Activated naive CD4-positive, alpha-beta T cell treated with anti-CD3 and anti-CD28 coated beads, Interleukin-2, amount 10 ng/mL, durations not matched to agents 7 days and 5 days (primary cell): ENCODE measurements at regions not wholly inside any gene's neighbourhood (a gene's known extent, or its start where the extent isn't known, plus 50 kb on each side); places are given as distances from the start of the nearest gene placed in this dataset.
"Not testable (repeated sequence)": the region's sequence is repeated elsewhere in the genome, so short reads cannot be mapped to it uniquely, and the experiment has no call there.

Source experiments
- CTCF ChIA-PET: fragments of 350-600 bp; sonication (Branson Sonifier 250); formaldehyde crosslinking; loops from one replicate; lab custom pipeline; 2021; ENCODE audit warnings: antibody characterized with exemption; lab: Charles Lee
- DNase-seq: peaks from one replicate; pipeline ENCODE4 v3.0.0-alpha.2; 2020
- H3K27ac Mint-ChIP-seq: one replicate; pipeline ENCODE4 v1.8.0; 2021; ENCODE audit warnings: mild to moderate bottlenecking, moderate library complexity, mixed read lengths
- H3K27me3 Mint-ChIP-seq: one replicate; pipeline ENCODE4 v1.8.0; 2021; ENCODE audit warnings: mild to moderate bottlenecking, mixed read lengths
- H3K36me3 Mint-ChIP-seq: one replicate; pipeline ENCODE4 v1.8.0; 2021; ENCODE audit warnings: mixed read lengths
- H3K4me1 Mint-ChIP-seq: one replicate; pipeline ENCODE4 v1.8.0; 2021; ENCODE audit warnings: mixed read lengths
- H3K4me3 Mint-ChIP-seq: one replicate; pipeline ENCODE4 v1.8.0; 2021; ENCODE audit warnings: mild to moderate bottlenecking, moderate library complexity, mixed read lengths
- H3K9me3 Mint-ChIP-seq: one replicate; pipeline ENCODE4 v1.8.0; 2021; ENCODE audit warnings: mixed read lengths

GRCh38 chr3:137524751-137525150, 239.4 kb upstream of the SOX14 start:
- Mint-ChIP-seq H3K27me3 (no peaks in the 10 kb centered on the region), H3K36me3 (no peaks in the 10 kb centered on the region), H3K4me3 (no peak overlapping the region), H3K4me1 (no peaks in the 10 kb centered on the region), H3K27ac (no peak overlapping the region), H3K9me3 (no peaks in the 10 kb centered on the region)
- CTCF ChIA-PET = no interaction called here
- DNase-seq = no peak

- Mint-ChIP-seq H3K27me3 (no peaks in the 10 kb centered on the region), H3K27ac (no peak overlapping the region), H3K4me1 (no peaks in the 10 kb centered on the region), H3K36me3 (no peaks in the 10 kb centered on the region), H3K4me3 (no peak overlapping the region), H3K9me3 (no peaks in the 10 kb centered on the region)
- DNase-seq = no peak
- CTCF ChIA-PET = no interaction called here
Measured at GRCh38 chr3:137525471-137525870, 238.6 kb upstream of the SOX14 start.

- Mint-ChIP-seq H3K27ac (no peak overlapping the region), H3K9me3 (peaks cover 5% of the 10 kb centered on the region), H3K27me3 (no peaks in the 10 kb centered on the region), H3K4me1 (no peaks in the 10 kb centered on the region), H3K36me3 (no peaks in the 10 kb centered on the region), H3K4me3 (no peak overlapping the region)
- CTCF ChIA-PET = no interaction called here
- DNase-seq = no peak
Measured at GRCh38 chr3:137542049-137542448, 222.1 kb upstream of the SOX14 start.

- H3K9me3 Mint-ChIP-seq = peaks cover 6% of the 10 kb centered on the region
Measured at GRCh38 chr3:137554242-137554641, 209.9 kb upstream of the SOX14 start.

GRCh38 chr3:137568880-137569279, 195.2 kb upstream of the SOX14 start:
- Mint-ChIP-seq H3K4me3 (no peak overlapping the region), H3K36me3 (no peaks in the 10 kb centered on the region)

More at GRCh38 chr3:137554242-137554641, 209.9 kb upstream of the SOX14 start:
- CTCF ChIA-PET = no interaction called here
- Mint-ChIP-seq H3K36me3 (no peaks in the 10 kb centered on the region), H3K4me3 (no peak overlapping the region), H3K4me1 (no peaks in the 10 kb centered on the region), H3K27ac (no peak overlapping the region), H3K27me3 (no peaks in the 10 kb centered on the region)
- no peak for DNase-seq

GRCh38 chr3:137572931-137573330, 191.2 kb upstream of the SOX14 start:
- CTCF ChIA-PET = no interaction called here
- Mint-ChIP-seq H3K4me3 (no peak overlapping the region), H3K4me1 (no peaks in the 10 kb centered on the region), H3K27me3 (no peaks in the 10 kb centered on the region), H3K27ac (no peak overlapping the region), H3K36me3 (no peaks in the 10 kb centered on the region), H3K9me3 (no peaks in the 10 kb centered on the region)
- no peak for DNase-seq

More at GRCh38 chr3:137568880-137569279, 195.2 kb upstream of the SOX14 start:
- Mint-ChIP-seq H3K27ac (no peak overlapping the region), H3K27me3 (no peaks in the 10 kb centered on the region), H3K4me1 (no peaks in the 10 kb centered on the region), H3K9me3 (no peaks in the 10 kb centered on the region)
- DNase-seq = no peak
- CTCF ChIA-PET = no interaction called here

- Mint-ChIP-seq H3K27ac (no peak overlapping the region), H3K27me3 (no peaks in the 10 kb centered on the region), H3K9me3 (no peaks in the 10 kb centered on the region), H3K4me3 (no peak overlapping the region), H3K4me1 (no peaks in the 10 kb centered on the region), H3K36me3 (no peaks in the 10 kb centered on the region)
- CTCF ChIA-PET = no interaction called here
- DNase-seq = no peak
Measured at GRCh38 chr3:137582484-137582883, 181.6 kb upstream of the SOX14 start.

- Mint-ChIP-seq H3K4me3 (no peak overlapping the region), H3K36me3 (no peaks in the 10 kb centered on the region), H3K27ac (no peak overlapping the region), H3K27me3 (no peaks in the 10 kb centered on the region), H3K4me1 (no peaks in the 10 kb centered on the region), H3K9me3 (peaks cover 2% of the 10 kb centered on the region)
- DNase-seq = no peak
- CTCF ChIA-PET = no interaction called here
Measured at GRCh38 chr3:137583256-137583655, 180.9 kb upstream of the SOX14 start.

- Mint-ChIP-seq H3K9me3 (peaks cover 2% of the 10 kb centered on the region), H3K27me3 (no peaks in the 10 kb centered on the region), H3K4me3 (no peak overlapping the region), H3K36me3 (no peaks in the 10 kb centered on the region), H3K27ac (no peak overlapping the region), H3K4me1 (no peaks in the 10 kb centered on the region)
- no peak for DNase-seq
- CTCF ChIA-PET = no interaction called here
Measured at GRCh38 chr3:137588871-137589270, 175.2 kb upstream of the SOX14 start.

GRCh38 chr3:137595415-137595814, 168.7 kb upstream of the SOX14 start:
- H3K4me3 Mint-ChIP-seq, H3K4me1 Mint-ChIP-seq, CTCF ChIA-PET, DNase-seq, H3K27ac Mint-ChIP-seq, H3K27me3 Mint-ChIP-seq, H3K36me3 Mint-ChIP-seq, H3K9me3 Mint-ChIP-seq: not testable (repeated sequence)

- no peak for DNase-seq
- no peak overlapping the region for H3K4me3 Mint-ChIP-seq
- H3K9me3 Mint-ChIP-seq = no peaks in the 10 kb centered on the region
- no peaks in the 10 kb centered on the region for H3K4me1 Mint-ChIP-seq
- CTCF ChIA-PET = no interaction called here
- H3K27me3 Mint-ChIP-seq = no peaks in the 10 kb centered on the region
- H3K36me3 Mint-ChIP-seq = no peaks in the 10 kb centered on the region
- H3K27ac Mint-ChIP-seq = no peak overlapping the region
Measured at GRCh38 chr3:137610723-137611122, 153.4 kb upstream of the SOX14 start.

GRCh38 chr3:137612291-137612690, 151.8 kb upstream of the SOX14 start:
- no peak overlapping the region for H3K27ac Mint-ChIP-seq
- CTCF ChIA-PET = no interaction called here
- no peaks in the 10 kb centered on the region for H3K9me3 Mint-ChIP-seq
- no peak overlapping the region for H3K4me3 Mint-ChIP-seq
- no peaks in the 10 kb centered on the region for H3K27me3 Mint-ChIP-seq
- H3K4me1 Mint-ChIP-seq = no peaks in the 10 kb centered on the region
- no peak for DNase-seq
- H3K36me3 Mint-ChIP-seq = no peaks in the 10 kb centered on the region

- H3K36me3 Mint-ChIP-seq = no peaks in the 10 kb centered on the region
- H3K27ac Mint-ChIP-seq = no peak overlapping the region
- CTCF ChIA-PET = no interaction called here
- H3K27me3 Mint-ChIP-seq = no peaks in the 10 kb centered on the region
- DNase-seq = no peak
- no peaks in the 10 kb centered on the region for H3K4me1 Mint-ChIP-seq
- no peak overlapping the region for H3K4me3 Mint-ChIP-seq
- no peaks in the 10 kb centered on the region for H3K9me3 Mint-ChIP-seq
Measured at GRCh38 chr3:137615659-137616418, 148.3 kb upstream of the SOX14 start.

- CTCF ChIA-PET = no interaction called here
- Mint-ChIP-seq H3K27me3 (peaks cover 5% of the 10 kb centered on the region), H3K9me3 (peaks cover 1% of the 10 kb centered on the region), H3K4me1 (no peaks in the 10 kb centered on the region), H3K4me3 (no peak overlapping the region), H3K27ac (no peak overlapping the region), H3K36me3 (no peaks in the 10 kb centered on the region)
- DNase-seq = no peak
Measured at GRCh38 chr3:137641879-137642704, 122.0 kb upstream of the SOX14 start.

GRCh38 chr3:137642831-137643230, 121.3 kb upstream of the SOX14 start:
- Mint-ChIP-seq H3K4me1 (no peaks in the 10 kb centered on the region), H3K36me3 (no peaks in the 10 kb centered on the region), H3K27ac (no peak overlapping the region), H3K27me3 (peaks cover 5% of the 10 kb centered on the region), H3K9me3 (peaks cover 1% of the 10 kb centered on the region), H3K4me3 (no peak overlapping the region)
- no peak for DNase-seq
- CTCF ChIA-PET = no interaction called here
